HepG2 (cell line): ENCODE measurements at regions not wholly inside any gene's neighbourhood (a gene's known extent, or its start where the extent isn't known, plus 50 kb on each side); places are given as distances from the start of the nearest gene placed in this dataset.

ENCODE experiments used
- ATAC-seq: fragments of 200-7000 bp; cut with Tn5 transposase; 3 replicates; pipeline ENCODE4 v1.9.1; 2020; ENCODE audit warnings: mild to moderate bottlenecking, moderate library complexity
- BruUV-seq: library from RNA; stranded (reverse); fragments of 400-500 nt; replicated peaks from 2 replicates; lab custom pipeline; 2021; lab: Mats Ljungman, UMichigan
- CTCF ChIA-PET: fragments of 300-600 bp; formaldehyde crosslinking; extraction: SDS; loops from one replicate; lab custom pipeline; 2021; ENCODE audit warnings: low total read pairs, inconsistent platforms, low intra/inter-chr PET ratio; lab: Yijun Ruan, JAX
- POLR2A ChIA-PET: fragments of 350-600 bp; sonication (Branson Sonifier 250); formaldehyde crosslinking; loops from one replicate; lab custom pipeline; 2020; ENCODE audit warnings: antibody characterized with exemption, inconsistent platforms; lab: Yijun Ruan, JAX
- DNase-seq: peaks from one replicate; pipeline ENCODE4 v3.0.0-alpha.2; 2015; ENCODE audit warnings: low spot score
- FAIRE-seq: peaks from 3 replicates; lab custom pipeline; 2011; peaks lifted over from hg19 to GRCh38; lab: Jason Lieb, UNC
- H2AFZ ChIP-seq: one replicate; pipeline ENCODE4 v1.6.1; 2011; ENCODE audit warnings: low read length, inconsistent platforms
- H3K27ac ChIP-seq: fragments of 300-600 bp; 3 replicates; pipeline ENCODE4 v1.8.0; 2011; ENCODE audit warnings: mixed run types, mild to moderate bottlenecking, mixed read lengths, low read length, inconsistent platforms; ENCODE audit not compliant: insufficient read depth; ENCODE audit errors: extremely low read length
- H3K27me3 ChIP-seq, 2 experiments: fragments of 200-600 bp in 1 of 2; 2 replicates in 1 of 2; 3 replicates in 1 of 2; pipeline versions ENCODE4 v1.6.0 to v1.8.0; 2011; ENCODE audit warnings: low read length in 2 of 2, mild to moderate bottlenecking in 2 of 2, moderate library complexity in 2 of 2, inconsistent platforms in 1 of 2; ENCODE audit not compliant: insufficient read depth in 2 of 2, control insufficient read depth in 1 of 2
- H3K36me3 ChIP-seq, 2 experiments: fragments of 200-600 bp in 1 of 2; replicated peaks in 1 of 2; 2 replicates in 1 of 2; 3 replicates in 1 of 2; pipeline versions ENCODE4 v1.5.1 to v1.8.0; 2011; ENCODE audit warnings: low read length in 2 of 2, inconsistent platforms in 1 of 2; ENCODE audit not compliant: insufficient read depth in 2 of 2, control insufficient read depth in 1 of 2
- H3K4me1 ChIP-seq: 2 replicates; pipeline ENCODE4 v1.5.1; 2012; ENCODE audit warnings: low read length, inconsistent platforms; ENCODE audit not compliant: insufficient read depth
- H3K4me2 ChIP-seq: 2 replicates; pipeline ENCODE4 v1.6.0; 2011; ENCODE audit warnings: low read depth, low read length, inconsistent platforms
- H3K4me3 ChIP-seq, 3 experiments: fragments of 200-600 bp in 1 of 3; sonication (generic), shearing (Covaris generic) in 1 of 3; replicated peaks in 1 of 3; 2 replicates each; pipeline ENCODE4 v1.5.1; 2011 to 2016; ENCODE audit warnings: low read length in 3 of 3, inconsistent platforms in 2 of 3, low read depth in 2 of 3, mild to moderate bottlenecking in 2 of 3, control low read depth in 1 of 3, mixed read lengths in 1 of 3; ENCODE audit not compliant: insufficient read depth in 1 of 3
- H3K79me2 ChIP-seq: one replicate; pipeline ENCODE4 v1.6.1; 2011; ENCODE audit warnings: low read length, inconsistent platforms; ENCODE audit not compliant: insufficient read depth
- H3K9ac ChIP-seq: 2 replicates; pipeline ENCODE4 v1.6.0; 2011; ENCODE audit warnings: mild to moderate bottlenecking, low read depth, low read length, inconsistent platforms; ENCODE audit not compliant: insufficient read depth
- H3K9me3 ChIP-seq: 2 replicates; pipeline ENCODE4 v1.5.1; 2012; ENCODE audit warnings: mild to moderate bottlenecking, low read length
- H4K20me1 ChIP-seq: 2 replicates; pipeline ENCODE4 v1.6.0; 2011; ENCODE audit warnings: inconsistent platforms, mild to moderate bottlenecking, low read length, moderate library complexity; ENCODE audit not compliant: insufficient read depth
- BRCA1 ChIP-seq: sonication (generic); formaldehyde crosslinking; IDR thresholded peaks from 2 replicates; pipeline ENCODE4 v1.4.0; 2020; ENCODE audit warnings: missing genetic modification reagents
- HBP1 ChIP-seq: IDR thresholded peaks from 2 replicates; pipeline ENCODE4 v1.6.1; 2016; ENCODE audit warnings: low read depth, control low read depth
- HNF4G ChIP-seq, 2 experiments: sonication (generic) in 1 of 2; formaldehyde crosslinking in 1 of 2; IDR thresholded peaks; 2 replicates each; pipeline versions ENCODE4 v1.4.0 to v1.6.1; 2011 to 2020; ENCODE audit warnings: borderline replicate concordance in 2 of 2, low read depth in 2 of 2, mild to moderate bottlenecking in 2 of 2, low read length in 1 of 2, missing genetic modification reagents in 1 of 2, moderate library complexity in 1 of 2
- IRF9 ChIP-seq: sonication (generic); formaldehyde crosslinking; IDR thresholded peaks from 2 replicates; pipeline ENCODE4 v1.8.0; 2022; ENCODE audit warnings: missing genetic modification reagents, mild to moderate bottlenecking, borderline replicate concordance
- JUNB ChIP-seq: sonication (generic); formaldehyde crosslinking; IDR thresholded peaks from 2 replicates; pipeline ENCODE4 v1.8.0; 2022; ENCODE audit warnings: missing genetic modification reagents, mild to moderate bottlenecking, borderline replicate concordance
- KMT2A ChIP-seq: sonication (generic); formaldehyde crosslinking; IDR thresholded peaks from 2 replicates; pipeline ENCODE4 v1.4.0; 2020; ENCODE audit warnings: missing genetic modification reagents
- MTA3 ChIP-seq: sonication (generic); formaldehyde crosslinking; IDR thresholded peaks from 2 replicates; pipeline ENCODE4 v1.4.0; 2020; ENCODE audit warnings: missing genetic modification reagents
- PHF20 ChIP-seq: sonication (generic); formaldehyde crosslinking; IDR thresholded peaks from 2 replicates; pipeline ENCODE4 v1.5.0; 2020; ENCODE audit warnings: mild to moderate bottlenecking, missing genetic modification reagents
- PRDM4 ChIP-seq: sonication (generic); formaldehyde crosslinking; IDR thresholded peaks from 2 replicates; pipeline ENCODE4 v1.9.0; 2021; ENCODE audit warnings: missing genetic modification reagents, borderline replicate concordance
- RCOR2 ChIP-seq: IDR thresholded peaks from 2 replicates; pipeline ENCODE4 v1.6.1; 2016; ENCODE audit warnings: missing biosample characterization, missing genetic modification reagents
- SATB2 ChIP-seq: sonication (generic); formaldehyde crosslinking; IDR thresholded peaks from 2 replicates; pipeline ENCODE4 v1.5.0; 2020; ENCODE audit warnings: missing genetic modification reagents
- SMYD3 ChIP-seq: sonication (generic); formaldehyde crosslinking; IDR thresholded peaks from 2 replicates; pipeline ENCODE4 v1.8.1; 2023; ENCODE audit warnings: mild to moderate bottlenecking, missing genetic modification reagents
- TCF12 ChIP-seq, 2 experiments: fragments of 450-650 bp in 1 of 2; sonication (generic) in 1 of 2; formaldehyde crosslinking in 1 of 2; IDR thresholded peaks; 2 replicates each; pipeline versions ENCODE4 v1.6.1 to v1.8.0; 2017 to 2022; ENCODE audit warnings: antibody characterized with exemption in 1 of 2, mild to moderate bottlenecking in 1 of 2, missing genetic modification reagents in 1 of 2, moderate library complexity in 1 of 2
- ZBTB3 ChIP-seq: sonication (generic); formaldehyde crosslinking; IDR thresholded peaks from 2 replicates; pipeline ENCODE4 v1.4.0; 2020; ENCODE audit warnings: low read depth, mild to moderate bottlenecking, moderate library complexity, missing genetic modification reagents, borderline replicate concordance
- ZNF547 ChIP-seq: sonication (generic); formaldehyde crosslinking; IDR thresholded peaks from 2 replicates; pipeline ENCODE4 v1.5.1; 2020; ENCODE audit warnings: mild to moderate bottlenecking, missing genetic modification reagents
- ZNF556 ChIP-seq: sonication (generic); formaldehyde crosslinking; IDR thresholded peaks from 2 replicates; pipeline ENCODE4 v1.4.0; 2020; ENCODE audit warnings: mild to moderate bottlenecking, missing genetic modification reagents, borderline replicate concordance
- ZNF720 ChIP-seq: sonication (generic); formaldehyde crosslinking; IDR thresholded peaks from 2 replicates; pipeline ENCODE4 v1.4.0; 2020; ENCODE audit warnings: missing genetic modification reagents
- ZNF770 ChIP-seq: sonication (generic); formaldehyde crosslinking; IDR thresholded peaks from 2 replicates; pipeline ENCODE4 v1.5.0; 2020; ENCODE audit warnings: mild to moderate bottlenecking, missing genetic modification reagents
- WGBS: methylation state at CpG from one replicate; pipeline ENCODE4 v1.1.6; 2017; ENCODE audit warnings: low lambda C conversion rate; 5-methylcytosine and 5-hydroxymethylcytosine counted together
- in situ Hi-C: cut with HindIII; loops from 2 replicates; pipeline ENCODE4 v1.10.0; 2017; ENCODE audit warnings: low pct_unique_long_range_greater_than_20kb; ENCODE audit not compliant: extremely low pct_ligation_motif_present
- intact Hi-C: fragments of 100-400 bp; cut with micrococcal nuclease; formaldehyde crosslinking; loops from one replicate; pipeline ENCODE4 v1.10.0; 2022; ENCODE audit not compliant: unreplicated experiment

- H2AFZ ChIP-seq = no peak overlapping the region
- ChIA-PET CTCF (no interaction called here), POLR2A (no interaction called here)
- DNase-seq (no peak), ATAC-seq (no peak), FAIRE-seq (no peak)
- intact Hi-C loops = no loop called here
- BruUV-seq = no TSS peak
- in situ Hi-C loops = no loop called here
- TF ChIP-seq ZNF556 (CRISPR knock-in tag) = no peak
- no peak for TF ChIP-seq ZBTB3 (CRISPR knock-in tag)
- no peak for TF ChIP-seq HBP1 (CRISPR knock-in tag)
- TF ChIP-seq SMYD3 (CRISPR knock-in tag) = no peak
- TF ChIP-seq IRF9 (CRISPR knock-in tag) = no peak
- TF ChIP-seq ZNF720 (CRISPR knock-in tag) = no peak
- no peak for TF ChIP-seq HNF4G (IDR thresholded peaks at IDR 0.05; ENCODE audit: borderline replicate concordance, low read depth, low read length)
- no peak for TF ChIP-seq HNF4G (CRISPR knock-in tag; IDR thresholded peaks at IDR 0.05; ENCODE audit: borderline replicate concordance, low read depth)
- TF ChIP-seq MTA3 (CRISPR knock-in tag) = no peak
- TF ChIP-seq SATB2 = no peak
- TF ChIP-seq ZNF770 = no peak
- TF ChIP-seq RCOR2 (CRISPR knock-in tag) = no peak
- no peak for TF ChIP-seq ZNF547
- TF ChIP-seq PRDM4 (CRISPR knock-in tag) = no peak
- TF ChIP-seq TCF12 (IDR thresholded peaks at IDR 0.05) = no peak
- no peak for TF ChIP-seq TCF12 (CRISPR knock-in tag; IDR thresholded peaks at IDR 0.05)
- TF ChIP-seq JUNB = no peak
- no peak for TF ChIP-seq BRCA1 (CRISPR knock-in tag)
- TF ChIP-seq PHF20 (CRISPR knock-in tag) = no peak
- no peak for TF ChIP-seq KMT2A (CRISPR knock-in tag)
- no peaks in the 10 kb centered on the region for H3K4me1 ChIP-seq
- H3K27me3 ChIP-seq = no peaks in the 10 kb centered on the region; a peak in 1 of 5 replicates
- H3K9ac ChIP-seq = no peak overlapping the region
- WGBS = 0% methylated on average over 3 of the region's 3 CpGs
- H3K27ac ChIP-seq = no peak overlapping the region
- H3K36me3 ChIP-seq = no peaks in the 10 kb centered on the region
- H3K79me2 ChIP-seq = no peaks in the 10 kb centered on the region
- peaks cover 90% of the 10 kb centered on the region for H3K9me3 ChIP-seq
- H4K20me1 ChIP-seq = no peaks in the 10 kb centered on the region
- no peak overlapping the region for H3K4me3 ChIP-seq
- H3K4me2 ChIP-seq = no peak overlapping the region
Observed at GRCh38 chr10:9986786-9987185, 1030.9 kb upstream of the CELF2 start.
